ENCODE measurements at regions not wholly inside any gene's neighbourhood (a gene's known extent, or its start where the extent isn't known, plus 50 kb on each side); places are given as distances from the start of the nearest gene placed in this dataset.

- TF ChIP-seq RAD21 (conservative IDR thresholded peaks at IDR 0.05) (no peak), POLR2AphosphoS5 (IDR thresholded peaks at IDR 0.05) (no peak), MXI1 (conservative IDR thresholded peaks at IDR 0.05; ENCODE audit: poor library complexity, severe bottlenecking) (no peak)
Observed at GRCh38 chr4:132316738-132317137, 832.4 kb upstream of the PCDH10 start.
